BLaER1 treated with 17β-estradiol and CSF1 and Interleukin-3, amounts not matched to agents 10 nM and 100 nM (cell line): ENCODE measurements at regions not wholly inside any gene's neighbourhood (a gene's known extent, or its start where the extent isn't known, plus 50 kb on each side); places are given as distances from the start of the nearest gene placed in this dataset.

Source experiments
- H3K27ac ChIP-seq, 11 experiments: shearing (Covaris generic); formaldehyde crosslinking; 2 replicates each; pipeline ENCODE4 v1.8.1; 2022
- H3K27me3 ChIP-seq, 11 experiments: shearing (Covaris generic); formaldehyde crosslinking; 2 replicates each; pipeline ENCODE4 v1.8.1; 2022
- H3K36me3 ChIP-seq, 11 experiments: shearing (Covaris generic); formaldehyde crosslinking; 2 replicates each; pipeline ENCODE4 v1.8.1; 2022
- H3K4me1 ChIP-seq, 10 experiments: shearing (Covaris generic); formaldehyde crosslinking; 2 replicates each; pipeline ENCODE4 v1.8.1; 2022
- H3K4me2 ChIP-seq, 11 experiments: shearing (Covaris generic); formaldehyde crosslinking; 2 replicates each; pipeline ENCODE4 v1.8.1; 2022
- H3K4me3 ChIP-seq, 10 experiments: shearing (Covaris generic); formaldehyde crosslinking; 2 replicates each; pipeline ENCODE4 v1.8.1; 2022
- H3K9ac ChIP-seq, 11 experiments: shearing (Covaris generic); formaldehyde crosslinking; 2 replicates each; pipeline ENCODE4 v1.8.1; 2022
- H3K9me3 ChIP-seq, 11 experiments: shearing (Covaris generic); formaldehyde crosslinking; replicated peaks in 1 of 11; 2 replicates each; pipeline ENCODE4 v1.8.1; 2022
- H4K20me1 ChIP-seq, 11 experiments: shearing (Covaris generic); formaldehyde crosslinking; 2 replicates each; pipeline ENCODE4 v1.8.1; 2022
- Cebpa-rat ChIP-seq, 11 experiments: shearing (Covaris generic); IDR thresholded peaks; 2 replicates each; pipeline ENCODE4 v1.8.1; 2022

GRCh38 chr15:36403351-36403750 lies 176.1 kb upstream of the CDIN1 start:
- Histone ChIP-seq H3K4me1 (no peaks in the 10 kb centered on the region), H3K36me3 (no peaks in the 10 kb centered on the region)

GRCh38 chr15:36406366-36406765 lies 173.1 kb upstream of the CDIN1 start:
- Histone ChIP-seq H3K4me1 (no peaks in the 10 kb centered on the region), H3K27ac (no peak overlapping the region), H3K4me2 (no peak overlapping the region), H3K4me3 (no peak overlapping the region), H4K20me1 (no peaks in the 10 kb centered on the region), H3K9ac (no peak overlapping the region), H3K27me3 (no peaks in the 10 kb centered on the region), H3K36me3 (no peaks in the 10 kb centered on the region), H3K9me3 (0 out of 22 replicates have a peak, but pooled peaks cover 0 to 4% (median 0%) of the 10 kb centered on the region in 11 experiments)
- TF ChIP-seq Cebpa-rat (IDR thresholded peaks at IDR 0.05) = no peak

More at GRCh38 chr15:36403351-36403750, 176.1 kb upstream of the CDIN1 start:
- TF ChIP-seq Cebpa-rat (IDR thresholded peaks at IDR 0.05) = no peak
- Histone ChIP-seq H3K4me3 (no peak overlapping the region), H3K27me3 (no peaks in the 10 kb centered on the region), H4K20me1 (no peaks in the 10 kb centered on the region), H3K4me2 (no peak overlapping the region), H3K9me3 (no peaks in the 10 kb centered on the region), H3K9ac (no peak overlapping the region), H3K27ac (no peak overlapping the region)

GRCh38 chr15:36406911-36407310 lies 172.5 kb upstream of the CDIN1 start:
- H3K36me3 ChIP-seq = no peaks in the 10 kb centered on the region
- H3K4me1 ChIP-seq = no peaks in the 10 kb centered on the region
- no peak overlapping the region for H3K4me3 ChIP-seq
- no peaks in the 10 kb centered on the region for H4K20me1 ChIP-seq
- TF ChIP-seq Cebpa-rat (IDR thresholded peaks at IDR 0.05) = no peak
- no peak overlapping the region for H3K9ac ChIP-seq
- H3K4me2 ChIP-seq = no peak overlapping the region
- no peaks in the 10 kb centered on the region for H3K27me3 ChIP-seq
- H3K9me3 ChIP-seq = 0 out of 22 replicates have a peak, but pooled peaks cover 0 to 4% (median 0%) of the 10 kb centered on the region in 11 experiments
- H3K27ac ChIP-seq = no peak overlapping the region

- H3K4me2 ChIP-seq = no peak overlapping the region
- H3K9me3 ChIP-seq = 0 out of 22 replicates have a peak, but pooled peaks cover 0 to 4% (median 0%) of the 10 kb centered on the region in 11 experiments
- H3K27me3 ChIP-seq = no peaks in the 10 kb centered on the region
- no peaks in the 10 kb centered on the region for H4K20me1 ChIP-seq
- H3K4me1 ChIP-seq = no peaks in the 10 kb centered on the region
- TF ChIP-seq Cebpa-rat (IDR thresholded peaks at IDR 0.05) = no peak
- H3K4me3 ChIP-seq = no peak overlapping the region
- no peak overlapping the region for H3K27ac ChIP-seq
- H3K36me3 ChIP-seq = no peaks in the 10 kb centered on the region
- H3K9ac ChIP-seq = no peak overlapping the region
These were observed 171.8 kb upstream of the CDIN1 start for GRCh38 chr15:36407647-36408046.

GRCh38 chr15:36409819-36410218 lies 169.6 kb upstream of the CDIN1 start:
- H3K4me1 ChIP-seq = peaks cover 0 to 6% (median 0%) of the 10 kb centered on the region in 10 experiments; a peak in 4 of 20 replicates
- no peak overlapping the region for H3K4me3 ChIP-seq

GRCh38 chr15:36414670-36415069 lies 164.8 kb upstream of the CDIN1 start:
- TF ChIP-seq Cebpa-rat (IDR thresholded peaks at IDR 0.05) = no peak
- Histone ChIP-seq H3K4me3 (no peak overlapping the region), H3K9me3 (0 out of 22 replicates have a peak, but pooled peaks cover 0 to 2% (median 0%) of the 10 kb centered on the region in 11 experiments), H4K20me1 (no peaks in the 10 kb centered on the region), H3K9ac (no peak overlapping the region), H3K4me1 (peaks cover 0 to 15% (median 0%) of the 10 kb centered on the region in 10 experiments; a peak in 5 of 20 replicates), H3K4me2 (peak overlapping the region in 2 of 11 experiments; percentile 20 to 28; a peak in 3 of 22 replicates), H3K27me3 (no peaks in the 10 kb centered on the region), H3K27ac (peak overlapping the region in 1 of 11 experiments; percentile 15; a peak in 1 of 22 replicates), H3K36me3 (no peaks in the 10 kb centered on the region)

More at GRCh38 chr15:36409819-36410218, 169.6 kb upstream of the CDIN1 start:
- Histone ChIP-seq H3K36me3 (no peaks in the 10 kb centered on the region), H3K9me3 (0 out of 22 replicates have a peak, but pooled peaks cover 0 to 4% (median 0%) of the 10 kb centered on the region in 11 experiments), H4K20me1 (no peaks in the 10 kb centered on the region), H3K27me3 (no peaks in the 10 kb centered on the region), H3K27ac (no peak overlapping the region), H3K4me2 (no peak overlapping the region), H3K9ac (no peak overlapping the region)
- TF ChIP-seq Cebpa-rat (IDR thresholded peaks at IDR 0.05) = no peak

GRCh38 chr15:36415643-36416042 lies 163.8 kb upstream of the CDIN1 start:
- H3K36me3 ChIP-seq = no peaks in the 10 kb centered on the region
- H3K9me3 ChIP-seq = peaks cover 0 to 2% (median 0%) of the 10 kb centered on the region in 11 experiments; a peak in 1 of 22 replicates
- no peak for TF ChIP-seq Cebpa-rat (IDR thresholded peaks at IDR 0.05)
- peak overlapping the region in 1 of 11 experiments; percentile 20; a peak in 1 of 22 replicates for H3K27ac ChIP-seq
- no peaks in the 10 kb centered on the region for H3K27me3 ChIP-seq
- H3K4me3 ChIP-seq = no peak overlapping the region
- H3K9ac ChIP-seq = no peak overlapping the region
- no peak overlapping the region for H3K4me2 ChIP-seq
- H3K4me1 ChIP-seq = peaks cover 0 to 15% (median 0%) of the 10 kb centered on the region in 10 experiments; a peak in 5 of 20 replicates
- no peaks in the 10 kb centered on the region for H4K20me1 ChIP-seq

- Histone ChIP-seq H3K27ac (no peak overlapping the region), H3K4me2 (no peak overlapping the region), H3K9me3 (peaks cover 0 to 21% (median 5%) of the 10 kb centered on the region in 11 experiments; a peak in 8 of 22 replicates), H3K9ac (no peak overlapping the region), H3K27me3 (no peaks in the 10 kb centered on the region), H3K36me3 (no peaks in the 10 kb centered on the region), H3K4me1 (peaks cover 0 to under 1% (median 0%) of the 10 kb centered on the region in 10 experiments; a peak in 1 of 20 replicates), H3K4me3 (no peak overlapping the region), H4K20me1 (no peaks in the 10 kb centered on the region)
- TF ChIP-seq Cebpa-rat (IDR thresholded peaks at IDR 0.05) = no peak
These were observed 156.8 kb upstream of the CDIN1 start for GRCh38 chr15:36422631-36423030.

GRCh38 chr15:36426691-36427090 lies 152.7 kb upstream of the CDIN1 start:
- Histone ChIP-seq H3K27me3 (no peaks in the 10 kb centered on the region), H4K20me1 (no peaks in the 10 kb centered on the region), H3K4me1 (peaks cover 0 to 17% (median 7%) of the 10 kb centered on the region in 10 experiments; a peak in 10 of 20 replicates), H3K9ac (no peak overlapping the region), H3K9me3 (peaks cover 0 to 9% (median 0%) of the 10 kb centered on the region in 11 experiments; a peak in 4 of 22 replicates), H3K36me3 (no peaks in the 10 kb centered on the region), H3K4me3 (no peak overlapping the region), H3K4me2 (no peak overlapping the region), H3K27ac (no peak overlapping the region)
- no peak for TF ChIP-seq Cebpa-rat (IDR thresholded peaks at IDR 0.05)
